CD1c-positive myeloid dendritic cell (primary cell): ENCODE measurements at regions not wholly inside any gene's neighbourhood (a gene's known extent, or its start where the extent isn't known, plus 50 kb on each side); places are given as distances from the start of the nearest gene placed in this dataset.

Source experiments
- DNase-seq: peaks from one replicate; pipeline ENCODE4 v3.0.0-alpha.2; 2016; ENCODE audit errors: extremely low spot score

- no peak for DNase-seq
Measured at GRCh38 chr17:79220201-79220712, 145.6 kb downstream of the ENGASE start.

DNA sequence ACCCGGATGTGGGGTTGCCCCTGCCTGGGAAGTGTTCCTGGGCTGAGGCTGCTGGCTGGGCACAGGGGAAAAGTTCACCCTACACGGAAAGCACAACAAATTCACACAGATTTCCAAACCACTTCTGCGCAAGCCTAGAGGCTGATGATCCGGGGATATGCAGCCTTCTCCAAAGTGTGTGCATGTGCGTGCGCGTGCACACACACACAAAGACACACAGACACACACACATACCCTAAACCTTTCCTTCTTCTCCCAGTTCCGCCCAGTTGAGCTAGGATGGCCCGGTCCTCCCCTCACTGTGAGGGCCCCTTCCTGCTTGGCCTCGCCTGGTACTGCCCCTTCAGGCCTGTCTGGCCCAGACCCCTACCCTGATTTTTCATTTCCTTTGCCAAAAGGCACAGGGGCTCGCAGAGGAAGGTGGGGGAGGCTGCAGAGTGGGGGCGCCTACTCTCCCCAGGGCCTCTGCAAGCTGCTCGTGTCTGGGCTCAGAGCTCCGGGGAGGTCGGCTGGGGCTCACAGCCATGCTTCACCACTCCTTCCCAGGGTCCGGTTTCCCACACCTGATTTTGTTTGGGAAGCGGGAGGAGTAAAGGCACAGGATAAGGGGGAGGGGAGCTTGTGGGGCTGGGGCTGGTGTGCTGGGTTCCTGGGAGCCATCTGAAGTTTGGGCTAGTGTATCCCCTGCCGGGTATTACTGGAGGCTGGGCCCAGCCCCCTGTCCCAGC lies 144.7 kb downstream of the ENGASE start:
- no peak for DNase-seq

- no peak for DNase-seq
Measured at GRCh38 chr17:79218825-79219200, 144.2 kb downstream of the ENGASE start.

DNA sequence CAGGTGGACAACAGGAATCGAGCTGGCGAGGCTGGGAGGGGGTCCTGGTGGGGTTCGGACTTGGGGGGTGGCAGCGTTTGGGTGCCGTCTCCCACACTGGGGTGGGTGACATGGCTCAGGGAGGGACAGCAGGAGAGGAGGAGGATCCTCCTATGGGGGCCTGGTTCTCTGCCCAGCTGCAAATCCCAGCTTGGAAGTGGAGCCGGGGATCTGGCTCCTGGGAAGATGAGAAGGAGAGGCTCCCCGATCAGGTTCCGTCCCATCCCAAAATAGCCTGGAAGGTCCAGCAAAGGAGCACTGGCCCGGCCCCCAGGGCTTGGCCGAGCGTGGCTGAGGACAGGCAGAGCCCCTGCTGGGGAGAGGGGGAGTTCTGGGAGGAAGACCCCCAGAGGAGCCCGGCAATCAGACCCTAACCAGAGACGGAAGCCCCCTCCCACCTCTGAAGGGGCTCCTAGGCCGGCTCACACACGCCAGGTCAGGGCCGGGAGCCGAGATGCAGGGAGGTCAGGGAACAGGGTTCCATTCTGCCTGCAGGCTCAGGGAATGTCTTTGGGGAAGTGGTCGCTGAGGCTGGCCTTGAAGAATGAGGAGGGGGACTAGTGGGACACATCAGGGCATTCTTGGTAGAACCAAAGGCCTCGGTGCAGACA lies 143.7 kb downstream of the ENGASE start:
- no peak for DNase-seq

DNA sequence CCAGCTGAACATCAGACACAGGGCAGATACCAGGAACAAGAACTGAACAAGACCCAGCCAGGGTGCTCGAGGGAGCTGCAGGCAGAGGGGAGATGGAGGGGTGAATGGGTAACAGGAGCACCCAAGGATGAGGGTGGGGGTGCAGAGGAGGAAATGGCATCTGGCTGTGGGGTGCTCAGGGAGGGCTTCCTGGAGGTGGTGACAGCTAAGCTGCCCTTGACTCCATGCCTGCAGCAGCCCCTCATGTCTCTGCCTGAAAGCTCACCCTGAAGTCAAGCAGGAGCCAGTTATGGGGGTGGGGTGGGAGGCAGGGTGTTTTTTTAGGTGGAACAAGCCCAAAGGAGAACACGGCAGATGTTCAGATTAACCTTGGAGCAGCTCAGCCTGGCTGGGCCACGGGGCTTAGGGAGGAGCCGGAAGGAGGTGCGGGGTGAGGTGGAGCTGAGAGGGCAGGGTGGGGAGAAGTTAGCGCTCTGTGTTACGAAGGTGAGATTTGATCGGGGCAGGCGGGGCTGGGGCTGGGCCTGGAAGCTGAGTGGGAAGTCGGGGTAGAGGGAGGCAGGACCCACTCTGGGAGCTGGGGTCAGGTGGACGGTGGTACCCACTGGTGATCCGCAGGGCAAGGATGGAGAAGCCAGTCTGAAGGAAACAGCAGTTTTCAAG lies 143.0 kb downstream of the ENGASE start:
- no peak for DNase-seq

- no peak for DNase-seq
Measured at GRCh38 chr17:79216826-79217225, 142.2 kb downstream of the ENGASE start.

DNA sequence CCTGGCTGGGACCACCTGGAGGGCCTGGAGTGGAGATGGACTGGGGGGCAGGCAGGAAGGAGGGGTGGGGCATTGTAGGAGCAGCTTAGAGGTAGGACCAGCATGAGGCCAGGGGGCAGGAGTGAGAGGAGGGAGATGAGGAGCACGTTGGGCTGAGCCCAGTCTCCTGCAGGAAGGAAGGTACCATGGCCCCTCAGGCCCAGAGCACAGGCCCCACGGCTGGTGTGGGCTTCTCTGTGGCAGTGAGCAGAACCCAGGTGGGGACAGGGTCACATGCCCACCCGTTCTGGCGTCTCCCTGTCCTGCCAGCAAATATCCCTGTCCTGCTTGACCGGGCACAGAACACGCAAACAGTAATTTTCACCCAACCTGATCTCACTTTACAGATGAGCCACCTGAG lies 141.8 kb downstream of the ENGASE start:
- no peak for DNase-seq

- no peak for DNase-seq
Measured at GRCh38 chr17:79215631-79216030, 141.0 kb downstream of the ENGASE start.

DNA sequence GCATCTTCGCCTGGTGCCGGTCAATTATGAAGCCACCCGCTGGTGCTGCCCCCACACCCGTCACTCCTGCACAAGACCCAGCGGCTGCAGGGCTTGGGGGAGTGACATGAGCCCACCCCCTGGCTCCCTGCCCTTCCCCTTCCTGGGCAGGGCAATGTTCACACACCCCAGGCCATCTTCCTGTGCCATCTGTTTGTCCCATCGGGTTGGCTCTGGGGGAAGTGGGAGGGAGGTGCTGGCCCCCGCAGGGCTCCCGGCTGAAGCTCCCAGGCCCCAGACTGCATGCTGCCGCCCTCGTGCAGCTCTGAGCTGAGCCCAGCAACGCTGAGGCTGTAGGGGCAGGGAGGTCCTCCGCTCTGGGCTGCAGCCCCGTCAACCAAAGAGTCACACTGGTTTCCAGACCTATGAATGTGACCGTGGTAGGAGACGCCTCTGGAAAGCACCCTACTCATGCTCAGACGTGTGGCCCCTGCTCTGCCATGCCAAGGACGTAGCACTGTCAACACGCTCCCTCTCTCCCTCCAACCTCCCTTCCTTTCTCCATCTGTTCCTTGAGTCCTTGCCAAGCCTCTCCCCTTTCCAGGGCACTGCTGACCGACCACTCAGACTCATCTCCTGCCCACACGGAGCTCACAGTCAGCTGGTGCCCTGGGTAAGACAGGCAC lies 140.4 kb downstream of the ENGASE start:
- DNase-seq, result no peak

- no peak for DNase-seq
Measured at GRCh38 chr17:79214459-79214858, 139.8 kb downstream of the ENGASE start.

GRCh38 chr17:79213305-79213704 lies 138.7 kb downstream of the ENGASE start:
- DNase-seq, result no peak

DNA sequence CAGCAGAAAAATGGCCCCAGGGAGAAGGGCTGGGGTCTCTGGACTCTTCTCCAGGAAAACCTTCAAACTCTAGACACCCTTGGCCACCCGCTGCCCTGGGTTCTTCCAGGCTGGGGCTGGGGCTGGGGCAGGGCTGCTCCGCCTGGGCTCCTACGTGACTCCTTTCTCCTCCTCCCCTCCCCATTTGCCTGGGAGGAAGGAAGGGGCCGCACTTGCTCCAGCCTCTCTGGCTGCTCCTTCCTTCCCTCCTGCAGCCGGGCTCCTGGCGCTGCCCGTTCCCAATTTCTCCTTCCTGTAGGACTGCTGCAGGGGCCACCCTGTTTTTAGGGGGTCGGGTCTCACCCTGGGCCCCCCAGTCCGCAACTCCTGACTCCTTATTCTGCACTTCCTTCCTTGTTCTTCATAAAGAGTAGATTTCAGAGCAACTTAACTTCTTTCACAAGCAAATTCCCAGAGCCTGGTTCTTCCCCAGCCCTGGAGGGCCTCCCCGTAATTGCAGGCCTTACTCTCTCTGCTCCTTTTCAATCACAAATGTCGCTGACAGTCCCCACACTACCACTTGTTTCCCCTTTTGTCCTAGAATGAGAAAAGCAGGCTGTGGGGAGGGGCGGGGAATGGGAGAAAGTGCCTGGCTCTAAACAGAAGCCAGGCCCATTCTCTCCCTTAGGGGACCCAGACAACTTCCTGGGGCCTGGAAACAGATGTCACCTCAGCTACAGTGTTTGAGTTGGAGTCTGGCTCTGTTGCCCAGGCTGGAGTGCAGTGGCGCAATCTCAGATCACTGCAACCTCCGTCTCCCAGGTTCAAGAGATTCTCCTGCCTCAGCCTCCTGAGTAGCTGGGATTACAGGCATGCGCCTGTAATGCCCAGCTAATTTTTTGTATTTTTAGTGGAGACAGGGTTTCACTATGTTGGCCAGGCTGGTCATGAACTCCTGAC lies 137.8 kb downstream of the ENGASE start:
- no peak for DNase-seq

DNA sequence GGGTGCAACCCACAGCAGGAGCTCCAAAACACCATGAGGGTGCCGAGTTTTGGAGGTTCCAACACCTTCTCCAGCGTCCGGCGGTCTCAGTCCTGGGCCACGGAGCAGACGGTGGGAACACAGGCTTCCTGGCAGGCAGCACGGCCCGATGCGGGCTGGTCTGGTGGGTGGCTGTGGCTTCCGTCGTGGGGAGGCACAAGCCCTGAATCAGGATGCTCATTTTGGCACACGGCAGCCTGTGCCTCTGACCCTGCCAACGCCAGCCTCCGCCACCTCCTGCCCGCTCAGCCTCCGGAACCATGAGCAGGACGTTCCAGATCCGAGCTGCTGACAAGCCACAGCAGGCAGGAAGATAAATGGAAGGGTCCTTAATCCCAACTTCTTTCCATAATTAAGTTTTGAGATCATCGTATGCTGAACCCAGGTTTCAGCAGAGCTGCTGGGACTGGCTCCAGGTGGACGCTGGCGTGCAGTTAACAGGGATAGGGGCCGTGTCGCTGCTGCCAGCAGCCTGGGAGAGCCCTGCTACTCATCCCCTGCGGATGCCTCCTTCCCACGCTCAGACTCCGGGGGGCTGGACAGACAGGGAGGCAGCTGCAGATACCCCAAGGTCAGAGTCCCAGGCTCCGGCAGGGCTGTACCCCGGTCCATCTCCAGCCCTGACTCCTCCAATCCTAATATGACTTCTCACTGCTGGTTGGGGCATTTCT lies 136.6 kb downstream of the ENGASE start:
- no peak for DNase-seq

DNA sequence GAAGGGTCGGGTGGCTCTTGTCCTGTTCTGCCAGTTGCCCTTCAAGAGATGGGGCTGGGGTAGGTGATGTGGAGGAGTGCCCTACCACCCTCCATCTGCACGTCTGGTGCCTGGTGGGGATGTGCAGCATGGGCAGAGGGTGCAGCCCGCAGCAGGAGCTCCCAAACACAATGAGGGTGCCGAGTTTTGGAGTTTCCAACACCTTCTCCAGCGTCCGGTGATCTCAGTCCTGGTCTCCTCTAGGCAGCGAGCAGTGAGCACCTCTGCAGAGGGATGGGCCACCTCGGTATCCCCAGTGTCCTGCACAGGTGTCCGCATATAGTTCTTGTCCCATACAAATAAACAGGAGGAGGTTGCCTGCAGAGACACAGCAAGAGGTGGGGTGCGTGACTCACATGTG lies 136.0 kb downstream of the ENGASE start:
- DNase-seq, result no peak

- DNase-seq, result no peak
Measured at GRCh38 chr17:79207960-79208359, 133.3 kb downstream of the ENGASE start.

DNA sequence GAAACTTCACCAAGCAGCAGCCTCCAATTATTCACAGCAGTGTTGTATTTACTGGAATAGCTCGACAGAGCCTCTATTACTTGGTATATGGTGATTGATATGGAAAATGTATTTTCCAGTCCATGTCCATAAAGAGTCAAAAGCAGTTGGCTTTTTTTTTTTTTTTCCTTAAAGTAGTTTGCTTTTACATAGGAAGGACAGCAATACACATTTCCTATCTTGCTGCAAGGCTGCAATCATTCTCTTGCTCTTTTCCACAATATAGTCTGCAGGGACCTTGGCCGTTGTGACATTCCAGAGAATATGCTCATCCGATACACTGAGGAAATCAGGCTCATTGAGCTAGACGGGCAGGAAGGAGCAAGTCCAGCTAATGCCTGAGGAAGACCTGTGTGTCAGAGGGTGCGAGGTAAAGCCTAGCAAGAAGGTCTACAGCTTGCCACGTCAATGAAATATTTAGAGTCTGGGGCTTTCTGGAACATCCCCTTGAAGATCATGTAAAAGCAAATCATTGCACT lies 131.1 kb downstream of the ENGASE start:
- no peak for DNase-seq

DNA sequence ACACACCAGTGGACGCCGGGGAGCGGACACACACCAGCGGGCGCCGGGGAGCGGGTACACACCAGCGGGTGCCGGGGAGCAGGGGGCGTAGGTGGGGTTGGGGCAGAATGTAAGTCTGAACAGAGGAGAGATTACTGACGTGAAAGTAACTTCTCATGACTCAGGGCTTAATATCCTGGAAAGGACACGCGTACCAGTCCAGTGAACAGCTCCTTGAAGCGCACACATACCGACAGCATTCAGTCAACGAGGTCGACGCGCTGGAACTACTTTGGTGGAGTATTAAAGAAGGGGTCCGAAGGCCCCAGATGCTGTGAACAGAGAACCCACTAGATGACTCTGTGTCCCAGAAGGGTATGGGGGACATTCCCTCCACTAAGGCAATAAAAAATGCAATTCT lies 129.6 kb downstream of the ENGASE start:
- no peak for DNase-seq

DNA sequence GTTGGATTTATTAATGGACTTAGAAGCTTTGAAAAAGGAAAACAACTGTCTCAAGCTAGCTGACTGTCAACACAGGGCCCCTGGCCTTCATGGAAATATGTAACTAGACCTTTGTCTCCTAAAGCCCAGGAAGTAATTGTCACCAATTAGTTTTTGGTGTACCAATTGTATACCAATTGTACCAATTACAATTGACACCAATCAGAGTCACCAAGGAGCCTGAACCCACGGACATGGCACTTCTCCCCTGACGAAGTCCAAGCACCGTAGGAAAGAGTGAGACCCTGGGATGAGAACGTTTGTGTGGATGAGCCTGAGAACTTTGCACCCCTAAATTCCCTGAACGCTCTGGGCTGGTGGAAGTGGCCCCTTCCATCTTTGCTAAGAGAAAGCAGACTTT lies 129.0 kb downstream of the ENGASE start:
- DNase-seq, result no peak

DNA sequence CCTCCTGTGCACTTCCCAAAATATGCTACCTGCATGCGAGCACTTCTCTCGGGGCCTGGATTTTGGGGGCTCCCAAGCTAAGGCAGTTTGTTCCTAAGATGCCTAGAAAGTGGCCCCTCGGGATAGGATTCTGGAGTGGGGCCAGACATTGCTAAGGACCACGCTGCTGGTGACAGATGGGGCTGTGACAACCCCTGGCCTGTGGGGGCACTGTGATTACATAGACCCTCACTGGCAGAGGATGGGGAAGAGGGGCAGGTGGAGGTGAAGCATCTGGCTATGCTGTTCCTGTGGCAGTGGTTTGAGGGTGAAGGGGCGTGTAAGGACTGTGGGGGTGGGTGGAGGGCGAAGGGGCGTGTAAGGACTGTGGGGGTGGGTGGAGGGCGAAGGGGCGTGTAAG lies 128.4 kb downstream of the ENGASE start:
- no peak for DNase-seq

GRCh38 chr17:79202480-79202879 lies 127.9 kb downstream of the ENGASE start:
- DNase-seq, result no peak
